ENCODE measurements at regions not wholly inside any gene's neighbourhood (a gene's known extent, or its start where the extent isn't known, plus 50 kb on each side); places are given as distances from the start of the nearest gene placed in this dataset.

GRCh38 chr14:38357557-38357956, 101.7 kb upstream of the CLEC14A start:
- no peak for TF ChIP-seq POLR2A (IDR thresholded peaks at IDR 0.05)
- TF ChIP-seq CTCF (IDR thresholded peaks at IDR 0.05), result no peak
